Fibroblast of the conjunctiva (primary cell): ENCODE measurements at regions not wholly inside any gene's neighbourhood (a gene's known extent, or its start where the extent isn't known, plus 50 kb on each side); places are given as distances from the start of the nearest gene placed in this dataset.
"Not testable (repeated sequence)": the region's sequence is repeated elsewhere in the genome, so short reads cannot be mapped to it uniquely, and the experiment has no call there.

Experiments used
- DNase-seq: peaks from one replicate; pipeline ENCODE4 v3.0.0-alpha.2; 2010; ENCODE audit warnings: low read depth

DNA sequence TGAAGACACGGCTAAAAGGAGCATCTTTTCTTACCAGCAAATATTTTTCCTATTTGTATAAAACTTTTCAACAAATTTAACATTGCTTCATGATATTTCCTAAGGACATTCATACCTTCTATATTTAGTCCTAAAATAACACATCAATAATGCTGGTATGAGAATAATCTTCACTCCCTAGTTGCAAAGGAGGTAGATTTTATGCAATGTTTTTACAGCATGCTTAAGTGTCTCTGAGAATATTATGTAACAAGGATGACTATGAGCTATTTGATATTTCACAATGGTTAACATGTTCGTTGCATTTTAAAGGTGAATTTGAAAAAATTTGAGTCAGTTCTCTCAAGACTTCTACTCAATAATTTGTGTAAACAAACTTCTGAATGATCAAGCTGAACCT lies 506.7 kb downstream of the NUP35 start:
- DNase-seq: no peak

DNA sequence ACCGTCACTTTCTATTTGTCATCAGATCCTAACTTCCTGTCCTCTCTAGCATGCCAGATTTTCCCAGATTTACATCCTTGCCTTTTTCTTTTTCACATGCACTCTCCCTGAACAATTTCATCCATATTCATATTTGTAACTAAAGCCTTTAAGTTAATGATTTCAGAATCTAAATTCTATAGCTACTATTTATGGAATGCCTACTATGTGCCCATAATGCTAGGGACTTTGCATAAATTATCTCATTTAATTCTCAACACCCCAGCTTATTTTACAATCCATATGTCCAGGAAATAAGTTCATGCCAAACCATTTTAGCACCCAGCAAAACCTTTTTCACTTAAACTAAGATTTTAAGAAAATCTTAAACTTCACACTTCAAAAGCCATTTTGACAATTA lies 531.9 kb downstream of the NUP35 start:
- no peak for DNase-seq

DNA sequence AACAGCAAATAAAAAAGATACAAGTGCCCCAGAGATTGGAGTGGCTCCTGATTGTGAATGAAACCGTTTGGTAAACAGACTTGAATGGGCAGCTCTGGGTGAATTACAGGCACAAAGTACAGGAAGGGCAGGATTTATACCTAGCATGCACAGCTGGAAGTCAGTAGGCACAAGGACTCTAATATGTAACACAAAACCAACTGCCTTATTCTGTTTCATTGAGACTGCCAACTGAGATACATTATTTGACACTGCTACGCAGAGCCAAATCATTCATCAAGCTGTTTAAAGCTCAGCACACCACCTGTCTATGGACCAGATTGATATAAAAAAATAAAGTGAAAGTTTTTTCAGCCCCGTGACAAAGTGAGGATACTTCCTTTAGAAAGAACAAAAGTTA lies 541.2 kb downstream of the NUP35 start:
- no peak for DNase-seq

DNA sequence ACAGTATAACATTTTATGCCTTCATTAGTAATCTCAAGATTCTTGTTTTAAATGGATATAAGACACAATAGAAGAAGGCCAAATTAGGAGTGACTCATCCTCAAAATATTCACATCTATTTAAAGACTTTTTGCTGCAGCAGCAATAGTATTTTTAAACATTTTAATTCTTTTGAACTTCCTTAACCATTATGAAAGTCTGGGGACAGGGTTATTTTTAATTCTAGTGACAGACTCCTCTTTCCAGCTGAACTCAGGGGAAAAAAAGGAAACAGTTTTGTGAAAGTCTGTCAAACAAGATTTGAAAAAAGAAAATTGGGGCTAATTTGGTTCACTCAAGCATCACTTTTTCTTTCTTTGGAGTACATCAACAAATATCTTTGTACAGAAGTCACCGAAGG lies 541.8 kb downstream of the NUP35 start:
- no peak for DNase-seq

DNA sequence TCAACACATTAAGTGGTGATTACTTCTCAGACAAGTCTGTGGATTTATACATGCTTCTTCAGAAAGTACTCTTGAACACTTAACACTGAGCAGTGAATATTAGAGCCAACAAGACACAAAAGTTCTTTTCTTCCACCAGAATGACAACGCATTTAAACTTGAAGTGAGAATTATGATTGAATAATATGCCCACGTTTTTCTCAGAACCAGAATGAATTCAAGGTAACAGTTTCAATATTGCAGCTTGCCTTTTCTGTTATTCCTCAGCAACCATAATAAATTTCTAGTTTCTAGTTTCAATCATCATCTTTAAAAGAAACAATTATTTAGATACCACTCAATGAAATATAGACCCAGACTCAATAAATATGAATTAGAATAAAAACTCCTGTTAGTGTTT lies 547.0 kb downstream of the NUP35 start:
- no peak for DNase-seq

DNA sequence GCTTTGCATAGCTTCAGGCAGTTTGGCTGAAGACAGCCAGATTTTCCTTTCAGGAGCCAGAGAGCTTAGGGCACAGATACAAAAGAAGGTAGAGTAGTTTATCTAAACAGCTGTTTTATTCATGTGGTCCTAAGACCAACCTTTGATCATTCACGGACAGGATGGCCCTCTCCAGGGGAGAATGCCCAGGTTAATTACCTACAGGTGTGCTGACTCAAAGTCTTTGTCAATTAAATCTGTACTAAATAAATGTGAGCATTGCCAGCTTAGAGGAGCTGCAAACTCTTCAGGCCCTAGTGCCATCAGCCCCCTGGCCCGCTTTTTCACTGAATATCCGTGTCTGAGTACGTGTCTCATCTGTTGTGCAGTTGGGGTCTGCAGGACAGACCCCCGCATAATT lies 554.7 kb downstream of the NUP35 start:
- DNase-seq: no peak

DNA sequence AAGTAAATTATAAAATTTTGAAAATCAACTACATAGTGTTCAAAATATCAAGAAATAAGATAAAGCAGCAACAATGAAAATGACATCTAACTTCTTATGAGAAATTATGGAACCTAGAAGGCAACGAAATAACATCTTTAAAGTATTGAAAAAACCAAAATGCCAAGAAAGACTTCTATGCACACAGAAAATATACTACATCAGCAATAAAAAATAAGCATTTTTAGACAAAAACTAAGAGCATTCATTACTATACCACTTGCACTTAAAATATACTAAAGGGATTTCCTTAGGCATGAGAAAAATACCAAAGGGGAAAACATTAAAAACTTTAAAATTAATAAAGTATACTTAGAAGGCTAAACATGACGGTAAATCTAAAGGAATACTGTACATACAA lies 556.3 kb downstream of the NUP35 start:
- DNase-seq: no peak

DNA sequence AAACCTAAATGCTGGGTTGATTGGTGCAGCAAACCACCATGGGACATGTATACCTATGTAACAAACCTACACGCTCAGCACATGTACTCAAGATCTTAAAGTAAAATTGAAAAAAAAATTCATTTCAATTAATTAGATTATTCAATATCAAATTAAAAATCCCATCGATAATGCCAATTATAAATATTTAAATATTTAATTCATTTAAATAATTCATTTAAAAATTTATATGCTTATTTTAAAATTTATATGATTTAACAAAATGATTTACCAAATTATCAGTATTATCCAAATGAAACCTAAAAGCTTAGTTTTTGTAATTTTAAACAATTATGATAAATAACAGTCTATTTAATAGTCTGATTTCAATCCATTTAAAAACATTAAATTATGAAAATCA lies 560.4 kb downstream of the NUP35 start:
- no peak for DNase-seq

DNA sequence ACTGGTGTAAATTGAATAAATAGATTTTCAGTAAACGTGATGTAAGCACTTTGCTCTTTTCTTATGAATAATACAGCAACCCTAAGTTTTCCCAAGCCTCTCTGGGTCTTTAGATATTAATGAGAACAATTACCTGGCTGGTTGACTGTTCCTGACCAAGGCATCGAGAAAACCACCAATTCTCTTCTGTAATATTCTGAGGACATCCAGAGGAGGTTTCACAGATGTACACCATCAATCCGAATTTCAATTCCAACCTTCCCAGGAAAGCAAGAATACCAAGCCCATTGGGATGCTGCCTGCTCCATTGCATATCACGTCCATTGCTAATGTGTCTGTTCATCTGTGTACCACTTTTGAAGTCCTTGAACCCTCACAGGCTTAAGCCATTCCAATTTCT lies 571.8 kb downstream of the NUP35 start:
- no peak for DNase-seq

DNA sequence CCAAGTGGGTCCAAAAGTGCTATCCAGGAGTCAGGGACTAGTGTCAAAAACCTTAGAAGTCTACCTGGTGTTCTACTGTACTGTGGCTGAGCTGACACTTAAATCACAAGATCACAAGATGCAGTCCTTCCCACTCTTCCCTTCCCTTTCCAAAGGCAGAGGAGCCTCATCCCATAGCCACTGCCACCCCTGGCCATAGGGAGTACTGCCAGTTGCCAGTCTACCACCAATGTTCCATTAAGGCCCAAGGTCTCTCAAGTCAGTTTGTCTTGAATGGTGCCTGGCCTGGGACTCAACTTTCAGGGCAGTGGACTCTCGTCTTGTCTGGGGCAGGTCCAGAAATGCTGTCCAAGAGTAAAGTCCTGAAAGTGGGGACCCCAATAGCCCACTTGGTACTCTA lies 585.6 kb downstream of the NUP35 start:
- DNase-seq: no peak

DNA sequence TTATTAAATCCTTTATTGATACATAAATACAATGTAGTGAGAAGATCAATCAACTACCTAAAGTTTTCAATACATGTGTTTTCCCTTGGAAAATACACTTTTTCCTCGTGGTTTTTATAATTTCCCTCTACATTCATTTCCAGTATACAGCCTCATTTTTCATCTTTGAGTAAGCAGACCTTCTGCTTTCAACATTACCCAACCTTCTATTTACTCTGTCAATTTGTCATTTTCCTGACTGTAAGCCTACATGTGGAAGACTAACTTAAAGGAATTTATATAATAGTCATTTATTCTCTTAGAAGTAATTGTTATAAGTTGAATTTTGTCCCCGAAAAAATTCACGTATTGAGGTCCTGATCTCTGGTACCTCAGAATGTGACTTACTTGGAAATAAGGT lies 594.0 kb downstream of the NUP35 start:
- no peak for DNase-seq

DNA sequence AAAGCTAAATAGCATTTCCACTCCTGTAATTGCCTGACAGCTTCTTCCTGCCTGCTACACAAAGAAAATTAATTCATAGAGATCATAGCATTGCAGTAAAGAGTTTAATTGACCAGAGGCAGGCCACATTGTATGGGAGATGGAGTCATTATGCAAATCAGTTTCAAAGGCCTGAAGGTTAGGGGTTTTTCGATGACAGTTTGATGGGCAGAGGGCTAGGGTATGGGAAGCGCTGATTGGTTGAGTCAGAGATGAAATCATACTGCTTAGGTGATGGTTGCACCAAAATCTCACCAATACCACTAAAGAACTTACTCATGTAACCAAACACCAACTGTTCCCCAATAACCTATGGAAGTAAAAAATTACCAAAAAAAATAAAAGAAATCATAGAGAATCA lies 599.0 kb downstream of the NUP35 start:
- no peak for DNase-seq

DNA sequence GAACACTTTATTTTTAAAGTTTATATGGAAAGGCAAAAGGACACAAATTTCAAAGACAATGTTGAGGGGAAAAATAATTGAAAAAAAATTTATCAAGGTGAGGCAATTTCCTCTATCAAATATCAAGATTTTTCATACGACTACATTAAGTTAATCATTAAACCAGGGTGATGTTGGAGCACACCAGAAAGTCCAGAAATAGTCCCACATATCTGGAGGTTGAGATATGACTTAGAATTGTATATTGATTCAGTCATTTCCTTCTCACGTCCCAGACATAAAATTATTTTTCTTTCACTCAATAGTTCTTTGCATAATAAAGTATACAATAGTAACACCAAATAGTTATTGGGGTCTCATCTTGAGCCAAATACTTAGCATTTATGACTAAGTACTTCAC lies 605.1 kb downstream of the NUP35 start:
- no peak for DNase-seq

DNA sequence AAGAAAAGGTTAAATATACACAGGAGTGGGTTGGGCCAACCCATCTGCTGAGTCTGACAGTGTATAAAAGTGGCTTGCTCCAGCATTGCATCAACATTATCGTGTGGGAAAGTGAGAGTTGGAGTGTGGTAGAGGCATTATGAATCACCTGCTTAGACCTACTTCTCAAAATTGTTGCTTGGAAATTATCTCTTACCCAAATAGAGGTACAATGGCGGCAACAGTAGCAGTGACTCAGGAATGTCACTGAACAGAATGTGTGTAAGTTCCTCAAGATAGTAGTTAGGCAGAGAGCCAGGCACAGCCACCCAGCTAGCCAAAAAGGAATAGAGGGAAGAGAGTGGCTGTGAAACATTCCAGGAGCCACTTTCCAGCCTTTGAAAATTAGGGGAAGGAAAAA lies 616.0 kb downstream of the NUP35 start:
- DNase-seq: no peak

DNA sequence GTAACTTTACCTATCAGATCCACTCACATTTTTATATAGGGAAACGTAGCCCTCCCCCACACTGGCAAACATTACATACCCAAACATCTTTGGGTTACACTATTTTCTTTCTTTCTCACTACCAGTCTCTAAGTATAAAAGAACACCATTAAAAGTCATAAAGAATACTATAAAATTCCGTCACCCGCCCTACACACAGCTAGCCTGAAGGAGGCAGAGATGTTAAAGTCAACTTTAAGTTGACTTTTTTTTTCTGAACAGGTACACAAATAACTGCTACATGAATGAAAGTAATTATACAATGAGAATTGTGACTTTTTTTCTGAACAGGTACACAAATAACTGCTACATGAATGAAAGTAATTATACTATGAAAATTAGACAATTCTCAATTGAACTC lies 628.3 kb downstream of the NUP35 start:
- no peak for DNase-seq

DNA sequence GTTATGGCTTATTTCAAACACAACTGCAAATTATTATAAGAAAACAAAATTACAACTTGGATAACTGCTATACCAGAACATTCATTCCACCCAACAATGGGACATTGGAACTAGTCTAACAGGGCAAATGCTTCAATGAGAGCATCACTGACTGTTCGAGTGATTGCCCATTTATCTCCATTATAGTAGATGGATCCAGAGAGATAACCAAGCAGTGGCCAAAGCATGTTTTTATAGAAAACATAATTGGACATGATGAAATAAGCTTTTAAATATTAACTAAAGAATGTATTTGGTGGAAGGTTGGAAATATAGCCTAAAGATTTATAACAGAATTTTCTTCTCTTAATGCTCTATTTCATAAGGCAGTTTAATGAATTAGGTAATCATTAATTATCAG lies 634.8 kb downstream of the NUP35 start:
- no peak for DNase-seq

DNA sequence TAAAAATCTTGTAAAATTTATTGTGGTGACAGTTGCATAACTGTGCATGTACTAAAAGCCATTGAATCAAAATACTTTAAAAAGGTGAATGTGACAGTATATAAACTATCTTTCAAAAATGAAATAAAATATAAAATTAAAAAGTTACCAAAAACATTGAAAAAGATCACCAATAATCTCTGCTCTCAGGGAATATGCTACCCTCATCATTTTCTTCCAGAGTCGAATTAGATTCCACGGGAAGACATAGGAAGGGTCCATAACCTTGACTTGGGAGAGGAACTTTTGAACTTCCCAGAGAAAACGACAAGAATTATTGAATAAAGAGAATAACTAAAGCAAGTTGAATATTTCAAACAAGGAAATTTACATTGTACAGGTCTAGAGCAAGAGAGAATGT lies 649.5 kb downstream of the NUP35 start:
- DNase-seq: no peak

DNA sequence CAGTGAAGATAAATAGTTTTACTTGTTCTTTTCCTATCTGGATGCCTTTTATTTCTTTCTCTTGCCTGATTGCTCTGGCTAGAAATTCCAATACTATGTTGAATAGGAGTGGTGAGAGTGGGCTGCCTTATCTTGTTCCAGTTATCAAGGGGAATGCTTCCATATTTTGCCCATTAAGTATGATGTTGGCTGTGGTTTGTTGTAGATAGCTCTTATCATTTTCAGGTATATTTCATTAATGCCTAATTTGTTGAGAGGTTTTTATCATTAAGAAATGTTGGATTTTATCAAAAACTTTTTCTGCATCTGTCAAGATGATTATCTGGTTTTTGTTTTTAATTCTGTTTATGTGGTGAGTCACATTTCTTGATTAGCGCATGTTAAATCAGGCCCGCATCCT lies 655.8 kb downstream of the NUP35 start:
- DNase-seq: no peak

DNA sequence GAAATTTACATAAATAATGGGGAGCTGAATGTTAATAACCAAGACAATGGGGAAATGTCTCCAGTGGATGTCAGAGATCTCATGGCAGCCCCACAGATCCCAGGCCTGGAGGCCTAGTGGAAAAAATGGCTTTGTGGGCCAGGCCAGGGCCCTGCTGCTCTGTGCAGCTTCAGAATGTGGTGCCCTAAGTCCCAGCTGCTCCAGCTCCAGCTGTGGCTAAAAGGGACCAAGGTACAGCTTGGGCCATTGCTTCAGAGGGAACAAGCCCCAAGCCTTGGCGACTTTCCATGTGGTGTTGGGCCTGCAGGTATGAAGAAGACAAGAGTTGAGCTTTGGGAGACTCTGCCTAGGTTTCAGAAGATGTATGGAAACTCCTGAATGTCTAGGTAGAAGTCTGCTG lies 658.2 kb downstream of the NUP35 start:
- DNase-seq: no peak

DNA sequence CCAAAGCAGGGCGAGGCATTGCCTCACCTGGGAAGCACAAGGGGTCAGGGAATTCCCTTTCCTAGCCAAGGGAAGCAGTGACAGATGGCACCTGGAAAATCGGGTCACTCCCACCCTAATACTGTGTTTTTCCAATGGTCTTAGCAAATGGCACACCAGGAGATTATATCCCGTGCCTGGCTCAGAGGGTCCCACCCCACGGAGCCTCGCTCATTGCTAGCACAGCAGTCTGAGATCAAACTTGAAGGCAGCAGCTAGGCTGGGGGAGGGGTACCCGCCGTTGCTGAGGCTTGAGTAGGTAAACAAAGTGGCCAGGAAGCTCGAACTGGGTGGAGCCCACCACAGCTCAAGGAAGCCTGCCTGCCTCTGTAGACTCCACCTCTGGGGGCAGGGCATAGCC lies 664.6 kb downstream of the NUP35 start:
- DNase-seq: not testable (repeated sequence)

DNA sequence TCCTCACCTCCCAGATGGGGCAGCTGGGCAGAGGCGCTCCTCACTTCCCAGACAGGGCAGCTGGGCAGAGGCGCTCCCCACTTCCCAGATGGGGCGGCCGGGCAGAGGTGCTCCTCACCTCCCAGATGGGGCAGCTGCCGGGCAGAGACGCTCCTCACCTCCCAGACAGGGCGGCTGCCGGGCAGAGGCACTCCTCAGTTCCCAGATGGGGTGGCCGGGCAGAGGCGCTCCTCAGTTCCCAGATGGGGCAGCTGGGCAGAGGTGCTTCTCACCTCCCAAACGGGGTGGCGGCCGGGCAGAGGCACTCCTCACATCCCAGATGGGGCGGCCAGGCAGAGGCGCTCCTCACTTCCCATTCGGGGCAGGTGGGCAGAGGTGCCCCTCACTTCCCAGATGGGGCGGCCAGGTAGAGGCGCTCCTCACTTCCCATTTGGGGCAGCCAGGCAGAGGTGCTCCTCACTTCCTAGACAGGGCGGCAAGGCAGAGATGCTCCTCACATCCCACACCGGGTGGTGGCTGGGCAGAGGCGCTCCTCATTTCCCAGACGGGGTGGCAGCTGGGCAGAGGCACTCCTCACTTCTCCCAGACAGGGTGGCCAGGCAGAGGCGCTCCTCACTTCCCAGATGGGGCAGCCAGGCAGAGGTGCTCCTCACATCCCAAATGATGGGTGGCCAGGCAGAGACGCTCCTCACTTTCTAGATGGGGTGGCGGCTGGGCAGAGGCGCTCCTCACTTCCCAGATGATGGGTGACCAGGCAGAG lies 668.1 kb downstream of the NUP35 start:
- DNase-seq: not testable (repeated sequence)

DNA sequence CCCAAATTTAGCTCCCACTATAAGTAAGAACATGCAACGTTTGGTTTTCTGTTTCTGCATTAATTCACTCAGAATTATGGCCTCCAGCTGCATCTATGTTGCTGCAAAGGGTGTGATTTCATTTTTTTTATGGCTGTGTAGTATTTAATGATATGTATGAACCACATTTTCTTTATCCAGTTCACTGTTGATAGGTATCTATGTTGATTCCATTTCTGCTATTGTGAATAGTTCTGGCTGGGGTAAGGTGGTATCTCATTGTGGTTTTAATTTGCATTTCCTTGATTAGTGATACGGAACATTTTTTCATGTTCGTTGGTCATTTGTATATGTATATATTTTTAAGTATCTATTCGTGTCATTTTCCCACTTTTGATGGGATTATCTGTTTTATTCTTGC lies 674.3 kb downstream of the NUP35 start:
- DNase-seq: no peak

DNA sequence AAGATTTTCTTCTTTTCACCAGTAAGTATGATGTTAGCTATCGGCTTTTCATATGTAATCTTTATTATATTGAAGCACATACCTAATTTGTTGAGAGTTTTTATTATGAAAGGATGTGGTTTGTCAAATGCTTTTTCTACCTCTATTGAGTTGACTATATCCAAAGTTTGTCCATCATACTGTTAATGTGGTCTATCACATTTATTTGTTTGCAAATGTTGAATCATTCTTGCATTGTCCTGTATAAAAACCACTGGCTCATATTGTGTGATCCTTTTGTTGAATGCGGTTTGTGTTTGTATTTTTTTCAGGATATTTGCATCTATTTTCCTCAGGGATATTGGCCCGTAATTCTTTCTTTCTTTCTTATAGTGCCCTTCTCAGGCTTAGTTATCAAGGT lies 675.5 kb downstream of the NUP35 start:
- DNase-seq: no peak

DNA sequence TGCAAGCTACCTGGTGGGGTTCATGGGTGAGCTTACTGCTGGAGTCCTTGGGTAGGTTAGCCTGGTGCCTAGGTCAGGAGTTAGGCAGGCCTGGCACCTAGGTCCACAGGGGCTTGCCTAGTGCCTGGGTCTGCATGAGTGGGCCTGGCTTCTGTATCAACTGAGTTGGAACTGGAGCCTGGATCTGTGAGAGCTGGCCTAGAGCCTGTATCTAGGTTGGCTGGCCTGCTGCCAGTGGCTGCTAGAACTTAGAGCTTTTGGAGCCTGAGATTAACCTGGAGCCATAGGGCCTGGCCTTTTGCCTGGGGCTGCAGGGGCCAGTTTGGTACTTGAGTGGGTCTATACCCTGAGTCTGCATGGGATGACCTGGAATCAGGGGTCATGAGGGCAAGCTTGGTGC lies 679.4 kb downstream of the NUP35 start:
- no peak for DNase-seq

DNA sequence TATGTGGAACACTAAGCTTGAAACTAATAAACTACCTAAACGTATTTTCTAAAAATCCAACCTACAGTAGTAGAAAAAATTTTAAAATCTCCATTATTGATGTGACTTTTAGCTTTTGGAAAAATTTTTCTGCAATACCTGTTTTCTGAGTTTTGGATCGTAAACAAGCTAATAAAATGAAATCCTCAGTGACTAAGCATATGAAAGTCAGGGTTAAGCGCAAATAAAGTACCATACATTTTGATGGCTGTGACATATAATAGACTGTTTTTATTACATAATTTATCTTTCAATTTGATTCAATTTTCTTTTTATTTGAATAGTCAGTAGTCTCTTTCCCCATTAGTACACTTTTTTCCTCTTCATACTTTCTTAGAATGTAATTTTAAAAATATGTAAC lies 683.6 kb downstream of the NUP35 start:
- no peak for DNase-seq
